Keratinocyte (primary cell): ENCODE measurements at regions not wholly inside any gene's neighbourhood (a gene's known extent, or its start where the extent isn't known, plus 50 kb on each side); places are given as distances from the start of the nearest gene placed in this dataset.

Experiments
- DNase-seq: peaks from one replicate; pipeline ENCODE4 v3.0.0-alpha.2; 2011; ENCODE audit warnings: low read depth, missing footprints, low spot score
- FAIRE-seq: peaks from 2 replicates; lab custom pipeline; 2011; peaks lifted over from hg19 to GRCh38; lab: Jason Lieb, UNC
- H2AFZ ChIP-seq: 2 replicates; pipeline ENCODE4 v1.6.0; 2012; ENCODE audit warnings: low read length, control low read depth, inconsistent platforms; ENCODE audit not compliant: control insufficient read depth
- H3K27ac ChIP-seq: 2 replicates; pipeline ENCODE4 v1.5.1; 2011; ENCODE audit warnings: low read length; ENCODE audit not compliant: control insufficient read depth, insufficient read depth
- H3K27me3 ChIP-seq: 3 replicates; pipeline ENCODE4 v1.6.0; 2011; ENCODE audit warnings: low read length; ENCODE audit not compliant: control insufficient read depth, insufficient read depth; ENCODE audit errors: extremely low read depth
- H3K36me3 ChIP-seq, 2 experiments: 2 replicates in 1 of 2; 3 replicates in 1 of 2; pipeline ENCODE4 v1.5.1; 2011; ENCODE audit warnings: low read length in 2 of 2, mild to moderate bottlenecking in 1 of 2; ENCODE audit not compliant: control insufficient read depth in 2 of 2, insufficient read depth in 2 of 2; ENCODE audit errors: extremely low read depth in 1 of 2
- H3K4me1 ChIP-seq: 3 replicates; pipeline ENCODE4 v1.5.1; 2011; ENCODE audit warnings: low read length; ENCODE audit not compliant: control insufficient read depth, insufficient read depth; ENCODE audit errors: extremely low read depth
- H3K4me2 ChIP-seq: 3 replicates; pipeline ENCODE4 v1.6.0; 2011; ENCODE audit warnings: low read depth, low read length; ENCODE audit not compliant: control insufficient read depth, insufficient read depth; ENCODE audit errors: extremely low read depth
- H3K4me3 ChIP-seq, 3 experiments: fragments of 200-600 bp in 1 of 3; sonication (generic) in 1 of 3; 2 replicates in 2 of 3; 3 replicates in 1 of 3; pipeline ENCODE4 v1.5.1; 2011 to 2016; ENCODE audit warnings: low read length in 3 of 3, mild to moderate bottlenecking in 3 of 3, control low read depth in 2 of 3, inconsistent platforms in 1 of 3, low read depth in 1 of 3, mixed read lengths in 1 of 3, mixed run types in 1 of 3, moderate library complexity in 1 of 3; ENCODE audit not compliant: control insufficient read depth in 2 of 3, insufficient read depth in 2 of 3; ENCODE audit errors: extremely low read depth in 1 of 3
- H3K79me2 ChIP-seq: 2 replicates; pipeline ENCODE4 v1.6.0; 2012; ENCODE audit warnings: low read length; ENCODE audit not compliant: control insufficient read depth, insufficient read depth
- H3K9ac ChIP-seq: 3 replicates; pipeline ENCODE4 v1.6.0; 2011; ENCODE audit warnings: low read length; ENCODE audit not compliant: control insufficient read depth, insufficient read depth; ENCODE audit errors: extremely low read depth
- H3K9me1 ChIP-seq: 3 replicates; pipeline ENCODE4 v1.6.0; 2011; ENCODE audit warnings: low read length; ENCODE audit not compliant: control insufficient read depth, insufficient read depth; ENCODE audit errors: extremely low read depth
- H3K9me3 ChIP-seq: 2 replicates; pipeline ENCODE4 v1.5.1; 2012; ENCODE audit warnings: low read depth, low read length; ENCODE audit not compliant: control insufficient read depth
- H4K20me1 ChIP-seq: 3 replicates; pipeline ENCODE4 v1.6.0; 2011; ENCODE audit warnings: low read length; ENCODE audit not compliant: control insufficient read depth, insufficient read depth; ENCODE audit errors: extremely low read depth
- CTCF ChIP-seq, 3 experiments: IDR thresholded peaks in 1 of 3; conservative IDR thresholded peaks in 1 of 3; optimal IDR thresholded peaks in 1 of 3; 2 replicates in 2 of 3; 3 replicates in 1 of 3; pipeline versions ENCODE3 to v1.5.1; 2011; ENCODE audit warnings: low read length in 3 of 3, mild to moderate bottlenecking in 3 of 3, moderate library complexity in 2 of 3, control low read depth in 1 of 3, inconsistent platforms in 1 of 3; ENCODE audit not compliant: insufficient read depth in 2 of 3; ENCODE audit errors: extremely low read depth in 1 of 3
- EZH2 ChIP-seq: IDR thresholded peaks from one replicate; pipeline ENCODE4 v1.6.1; 2012; ENCODE audit warnings: inconsistent platforms, mild to moderate bottlenecking, low read length, moderate library complexity
- dilution Hi-C: fragments of 300-500 bp; cut with MboI; formaldehyde crosslinking; loops from one replicate; pipeline ENCODE4 v1.7.0; 2020; ENCODE audit warnings: low sequenced_read_pairs; ENCODE audit not compliant: extremely low pct_ligation_motif_present

GRCh38 chr7:41261080-41261479 lies 441.8 kb downstream of the INHBA start:
- no peak for FAIRE-seq
- H3K27ac ChIP-seq: no peak overlapping the region

DNA sequence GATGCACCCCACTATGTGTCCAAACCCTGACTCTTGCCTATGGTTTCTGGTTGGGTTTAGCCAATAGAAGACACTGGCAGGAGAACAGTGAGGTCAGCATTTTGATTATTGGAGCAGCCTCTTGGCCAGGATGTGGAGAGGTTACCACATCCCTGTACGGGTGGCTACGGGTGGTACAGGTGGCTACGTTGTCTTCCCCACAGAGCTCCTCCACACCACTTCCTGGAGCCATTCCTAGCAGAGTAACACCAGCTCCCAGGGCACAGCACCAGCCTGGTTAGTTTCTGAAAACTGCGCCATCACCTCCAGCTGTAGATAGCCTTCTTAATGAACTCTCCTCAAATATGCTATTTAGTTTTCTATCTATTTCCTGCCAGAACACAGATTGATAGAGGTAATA lies 445.2 kb downstream of the INHBA start:
- TF ChIP-seq EZH2 (no peak), CTCF (optimal IDR thresholded peaks at IDR 0.05 in 1 of 3, IDR thresholded peaks at IDR 0.05 in 1 of 3, conservative IDR thresholded peaks at IDR 0.05 in 1 of 3; ENCODE audit: extremely low read depth in 1 of 3, insufficient read depth in 2 of 3, low read length in 3 of 3) (no peak)
- FAIRE-seq (no peak), DNase-seq (no peak)
- H3K4me1 ChIP-seq: peaks cover 12% of the 10 kb centered on the region
- no peaks in the 10 kb centered on the region for H3K27me3 ChIP-seq
- H3K4me3 ChIP-seq: no peak overlapping the region
- no peak overlapping the region for H3K4me2 ChIP-seq
- H3K79me2 ChIP-seq: no peaks in the 10 kb centered on the region
- H3K9me1 ChIP-seq: no peaks in the 10 kb centered on the region
- dilution Hi-C loops: no loop called here
- no peaks in the 10 kb centered on the region for H3K36me3 ChIP-seq
- no peak overlapping the region for H3K27ac ChIP-seq
- no peaks in the 10 kb centered on the region for H4K20me1 ChIP-seq
- no peak overlapping the region for H2AFZ ChIP-seq
- no peaks in the 10 kb centered on the region for H3K9me3 ChIP-seq
- no peak overlapping the region for H3K9ac ChIP-seq

More at GRCh38 chr7:41261080-41261479, 441.8 kb downstream of the INHBA start:
- Histone ChIP-seq H4K20me1 (no peaks in the 10 kb centered on the region), H3K9me3 (no peaks in the 10 kb centered on the region), H3K36me3 (no peaks in the 10 kb centered on the region), H3K9ac (no peak overlapping the region), H3K79me2 (no peaks in the 10 kb centered on the region), H3K9me1 (no peaks in the 10 kb centered on the region), H3K4me2 (no peak overlapping the region), H3K4me1 (peaks cover 5% of the 10 kb centered on the region), H3K27me3 (no peaks in the 10 kb centered on the region), H2AFZ (no peak overlapping the region), H3K4me3 (no peak overlapping the region)
- dilution Hi-C loops: no loop called here
- no peak for TF ChIP-seq CTCF (optimal IDR thresholded peaks at IDR 0.05 in 1 of 3, IDR thresholded peaks at IDR 0.05 in 1 of 3, conservative IDR thresholded peaks at IDR 0.05 in 1 of 3; ENCODE audit: extremely low read depth in 1 of 3, insufficient read depth in 2 of 3, low read length in 3 of 3)
- no peak for DNase-seq
